EH (cell line): ENCODE measurements at regions not wholly inside any gene's neighbourhood (a gene's known extent, or its start where the extent isn't known, plus 50 kb on each side); places are given as distances from the start of the nearest gene placed in this dataset.
"Not testable (repeated sequence)": the region's sequence is repeated elsewhere in the genome, so short reads cannot be mapped to it uniquely, and the experiment has no call there.

Experiments used
- DNase-seq: peaks from one replicate; pipeline ENCODE4 v3.0.0-alpha.2; 2015; ENCODE audit warnings: low read depth

GRCh38 chr16:51852892-51853291, 694.1 kb downstream of the TOX3 start:
- no peak for DNase-seq

GRCh38 chr16:51851111-51851510, 695.8 kb downstream of the TOX3 start:
- no peak for DNase-seq

DNA sequence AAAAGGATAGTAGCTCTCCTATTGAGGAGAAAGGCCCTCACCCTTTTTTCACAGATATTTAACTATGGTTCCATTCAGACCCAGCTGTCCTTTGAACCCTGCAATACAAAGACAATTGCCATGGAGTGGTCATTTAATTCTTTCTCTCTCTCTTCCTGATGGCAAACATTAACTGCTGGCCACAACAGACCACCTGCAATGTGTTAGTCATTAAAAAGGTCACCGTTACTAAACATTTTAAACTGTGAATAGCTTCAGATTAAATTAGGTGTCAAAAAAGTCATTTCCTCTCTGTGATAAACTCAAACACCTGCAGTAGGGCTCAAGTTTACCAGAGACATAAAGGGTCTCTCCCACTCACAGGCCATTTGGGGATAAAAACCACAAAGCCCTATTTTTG, 697.2 kb downstream of the TOX3 start:
- DNase-seq, result no peak

DNA sequence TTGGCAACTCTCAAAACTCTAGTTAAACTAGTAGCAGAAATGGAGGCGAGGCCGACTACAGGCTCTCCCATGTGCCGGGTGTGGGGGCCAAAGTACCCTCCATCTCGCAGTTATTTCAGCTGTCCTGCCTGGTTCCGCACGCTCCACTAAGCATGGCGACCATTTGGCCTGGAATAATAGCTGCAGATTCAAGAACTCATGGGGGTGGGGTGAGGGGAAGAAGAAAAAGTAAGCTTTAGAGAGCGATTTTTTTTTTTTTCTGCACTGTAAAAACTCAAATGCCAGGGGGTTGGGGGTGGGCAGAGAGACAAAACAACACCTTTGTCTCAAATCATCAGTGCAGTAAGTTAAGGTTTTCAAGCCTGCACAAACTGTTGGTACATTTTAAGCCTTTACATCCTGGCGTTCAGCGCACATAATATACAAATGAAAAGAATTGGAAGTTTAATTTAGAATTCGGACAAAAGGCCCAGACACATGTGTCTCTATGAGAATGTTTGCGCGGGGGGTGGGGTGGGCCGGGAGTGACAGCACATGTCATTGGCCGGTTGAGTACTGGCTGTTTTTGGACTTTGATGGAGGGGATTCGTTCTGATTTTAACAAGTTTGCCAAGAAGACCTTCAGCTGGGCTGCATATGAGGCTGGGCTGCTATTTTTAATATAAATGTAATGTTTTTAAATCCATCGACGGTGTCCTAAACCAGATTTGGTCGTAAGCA, 694.7 kb upstream of the SALL1 start:
- no peak for DNase-seq

DNA sequence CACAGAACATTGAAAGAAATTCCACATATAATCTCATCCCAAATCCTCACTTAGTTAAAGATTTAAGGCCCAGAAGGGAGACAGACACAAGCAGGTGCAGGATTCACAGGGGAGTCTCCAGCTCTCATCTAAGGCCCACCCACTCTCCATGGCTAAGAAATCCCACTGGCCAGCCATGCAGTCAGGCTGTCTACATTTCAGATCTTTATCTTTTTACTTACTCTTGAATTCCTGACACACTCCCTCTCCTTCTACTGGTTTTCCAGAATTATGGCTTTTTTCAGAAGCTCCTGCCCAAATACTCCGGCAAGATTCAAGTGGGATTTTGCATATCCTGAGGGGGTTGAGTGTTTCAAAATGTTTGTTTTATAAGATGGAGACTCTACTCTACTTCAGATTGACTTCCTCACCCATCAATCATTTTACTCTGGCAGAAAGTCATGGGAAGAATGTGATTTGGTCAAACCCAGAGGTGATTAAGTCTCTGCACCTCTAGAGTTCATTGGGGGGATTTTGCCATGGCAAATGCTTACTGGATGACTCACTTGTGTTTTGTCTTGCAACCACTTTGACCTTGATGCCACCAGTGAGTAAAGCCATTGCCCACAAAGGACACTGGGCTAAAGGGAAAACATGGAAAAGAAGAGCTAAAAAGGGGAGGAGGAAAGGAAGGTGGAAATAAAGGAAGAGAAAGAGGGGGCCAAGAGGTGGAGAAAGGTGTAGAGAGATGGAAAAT, 688.8 kb upstream of the SALL1 start:
- DNase-seq, result peak; percentile 68

DNA sequence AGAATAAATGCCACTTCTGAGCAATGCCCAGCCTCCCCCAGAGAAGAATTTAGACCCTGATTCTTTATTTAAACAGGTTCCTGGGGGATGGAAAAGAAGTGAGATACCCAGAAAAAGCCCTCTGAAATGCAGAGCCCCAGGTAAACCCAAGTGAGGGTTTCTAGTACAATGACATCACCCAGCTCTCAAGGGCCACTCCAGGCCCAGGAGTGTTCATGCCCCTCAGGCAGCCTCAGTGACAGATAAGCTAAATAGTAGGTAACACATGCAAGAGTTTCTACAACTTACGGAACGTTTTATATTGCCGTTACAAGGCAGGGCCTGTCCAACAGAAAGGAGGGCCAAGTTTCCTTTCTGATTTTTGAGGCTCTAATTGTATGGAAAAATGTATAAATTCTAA, 683.7 kb upstream of the SALL1 start:
- no peak for DNase-seq

- DNase-seq, result peak; percentile 58
Measured at GRCh38 chr16:51834133-51834532, 683.1 kb upstream of the SALL1 start.

- DNase-seq, result no peak
Measured at GRCh38 chr16:51831595-51832367, 680.7 kb upstream of the SALL1 start.

GRCh38 chr16:51831034-51831433, 680.0 kb upstream of the SALL1 start:
- DNase-seq, result not testable (repeated sequence)

DNA sequence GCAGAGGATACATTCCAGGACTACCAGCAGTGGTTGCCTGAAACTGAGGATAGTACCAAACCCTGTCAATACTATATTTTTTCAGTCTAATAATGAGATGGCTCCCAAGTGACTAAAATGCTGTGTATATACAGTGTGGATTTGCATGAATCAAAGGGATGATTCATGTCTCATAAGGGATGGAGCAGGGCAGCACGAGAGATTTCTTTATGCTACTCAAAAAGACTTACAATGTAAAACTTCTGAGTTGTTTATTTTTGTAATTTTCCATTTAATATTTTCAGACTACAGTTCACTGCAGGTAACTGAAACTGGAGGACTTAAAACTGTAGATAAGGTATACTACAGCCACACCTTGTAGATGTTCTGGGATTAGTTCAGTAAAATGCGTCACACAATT, 674.7 kb upstream of the SALL1 start:
- no peak for DNase-seq

DNA sequence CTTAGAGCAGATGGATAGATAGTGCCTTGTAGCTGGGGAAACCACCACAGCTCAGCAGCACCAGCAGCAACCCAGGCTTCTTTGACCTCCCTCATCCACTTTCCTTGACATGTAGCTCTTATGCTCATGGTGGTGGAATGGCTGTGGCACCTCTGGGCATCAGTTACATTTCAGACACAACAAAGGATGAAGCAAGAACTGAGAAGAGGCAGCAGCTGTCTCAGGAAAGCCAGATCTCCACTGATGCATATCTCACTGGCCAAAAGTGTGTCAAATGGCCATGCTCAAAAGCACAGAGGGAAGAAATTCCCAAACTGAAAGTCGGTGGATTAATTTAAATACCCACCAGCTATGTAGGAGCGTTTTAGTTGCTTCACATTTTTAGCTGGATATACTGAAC, 671.4 kb upstream of the SALL1 start:
- no peak for DNase-seq

GRCh38 chr16:51821527-51821926, 670.5 kb upstream of the SALL1 start:
- DNase-seq, result no peak

DNA sequence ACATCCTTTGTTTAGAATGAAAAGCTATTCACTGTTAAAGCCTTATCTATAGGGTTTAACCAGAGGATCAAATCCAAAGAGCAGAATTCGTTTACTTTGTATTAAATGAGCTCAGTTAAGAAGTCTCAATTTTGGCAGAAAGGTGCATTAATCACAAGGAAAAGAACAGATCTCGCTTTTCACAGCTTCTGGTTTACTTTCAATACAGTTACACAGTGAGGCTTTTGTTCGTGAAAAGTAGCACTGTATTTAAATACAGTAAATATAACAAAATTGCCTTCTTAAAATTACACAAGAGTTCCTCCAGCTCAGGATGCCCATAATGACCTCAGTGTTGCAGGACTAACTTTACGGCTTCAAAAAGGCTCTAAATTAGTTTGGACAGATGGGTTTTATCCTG, 669.1 kb upstream of the SALL1 start:
- no peak for DNase-seq

GRCh38 chr16:51818342-51818944, 667.4 kb upstream of the SALL1 start:
- DNase-seq, result peak; percentile 60

- peak; percentile 12 for DNase-seq
Measured at GRCh38 chr16:51816929-51817328, 665.9 kb upstream of the SALL1 start.

GRCh38 chr16:51815523-51815922, 664.5 kb upstream of the SALL1 start:
- DNase-seq, result no peak

DNA sequence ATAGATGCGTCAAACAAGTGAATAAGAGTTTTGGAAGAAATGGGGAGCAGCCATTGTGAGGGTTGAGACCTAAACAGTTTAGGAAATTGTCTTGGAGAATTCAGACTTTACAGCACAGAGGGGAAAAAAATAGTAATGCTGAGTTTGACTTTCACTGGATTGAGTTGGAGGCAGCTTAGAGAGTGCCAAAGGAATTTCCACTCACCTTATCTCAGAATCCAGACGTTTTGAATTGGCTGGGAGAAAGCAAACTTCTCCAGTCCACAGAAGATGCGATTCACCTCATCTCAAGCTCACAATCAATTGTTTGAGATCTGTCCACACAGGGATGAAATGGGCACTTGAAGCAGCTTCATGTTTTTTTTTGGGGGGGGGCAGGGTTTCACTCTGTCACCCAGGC, 663.5 kb upstream of the SALL1 start:
- DNase-seq, result no peak

- DNase-seq, result no peak
Measured at GRCh38 chr16:51813609-51814008, 662.5 kb upstream of the SALL1 start.

DNA sequence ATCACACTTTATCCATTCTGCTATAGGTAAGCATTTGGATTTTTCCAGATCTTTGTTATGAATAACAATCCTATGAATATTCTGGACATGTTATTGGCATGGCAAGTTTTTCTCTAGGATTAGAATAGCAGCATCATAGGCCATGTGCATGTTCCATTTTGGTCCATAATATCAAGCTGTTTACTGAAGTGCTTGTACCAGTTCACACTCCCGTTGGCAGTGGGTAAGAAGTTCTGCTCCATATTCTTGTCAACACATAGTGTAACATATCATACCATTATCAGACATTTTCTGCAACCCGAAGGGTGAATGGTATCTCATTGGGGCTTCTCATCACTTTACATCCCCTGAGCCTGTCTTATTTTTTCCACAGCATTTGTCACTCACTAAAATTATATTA, 661.9 kb upstream of the SALL1 start:
- DNase-seq, result no peak

DNA sequence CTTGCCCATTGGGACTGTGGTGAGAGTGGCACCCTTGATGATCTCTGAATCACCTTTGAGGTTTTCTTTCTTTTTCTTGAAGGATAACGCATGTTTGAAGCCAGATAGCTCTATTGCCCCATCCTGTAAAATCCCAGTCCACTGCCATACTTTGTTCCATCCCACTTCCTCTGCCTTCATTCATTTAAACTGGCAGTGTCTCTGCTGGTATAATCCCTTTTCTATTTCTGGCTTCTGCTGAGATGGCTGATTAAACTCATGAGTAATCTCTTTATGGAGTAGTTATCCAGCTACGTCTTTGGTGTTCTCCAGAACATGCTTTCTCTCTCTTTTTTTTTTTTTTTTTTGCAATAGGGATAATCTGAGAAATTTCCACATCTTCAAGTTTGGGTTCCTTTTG, 656.5 kb upstream of the SALL1 start:
- peak; percentile 8 for DNase-seq

GRCh38 chr16:51801635-51802034, 650.6 kb upstream of the SALL1 start:
- no peak for DNase-seq

GRCh38 chr16:51797669-51798259, 646.7 kb upstream of the SALL1 start:
- no peak for DNase-seq
